ENCODE measurements at regions not wholly inside any gene's neighbourhood (a gene's known extent, or its start where the extent isn't known, plus 50 kb on each side); places are given as distances from the start of the nearest gene placed in this dataset.

GRCh38 chr16:86065711-86066110, 166.7 kb downstream of the IRF8 start:
- Histone ChIP-seq H3K79me2 (ENCODE audit: control insufficient read depth, insufficient read depth, low read length) (no peaks in the 10 kb centered on the region), H3K9ac (ENCODE audit: control insufficient read depth, insufficient read depth, low read length) (no peak overlapping the region), H4K20me1 (ENCODE audit: control insufficient read depth, insufficient read depth) (no peaks in the 10 kb centered on the region), H3K36me3 (ENCODE audit: control insufficient read depth in 2 of 2, insufficient read depth in 2 of 2, low read length in 1 of 2) (no peaks in the 10 kb centered on the region), H3K27me3 (replicated peaks in 1 of 2; ENCODE audit: control insufficient read depth in 2 of 2, insufficient read depth in 2 of 2, low read length in 1 of 2) (no peaks in the 10 kb centered on the region; a peak in 2 of 4 replicates), H3K27ac (ENCODE audit: control insufficient read depth, insufficient read depth) (no peak overlapping the region), H3K4me3 (no peak overlapping the region), H3K4me2 (ENCODE audit: control insufficient read depth, insufficient read depth) (no peak overlapping the region), H3K4me1 (ENCODE audit: control insufficient read depth, insufficient read depth, low read length) (no peaks in the 10 kb centered on the region), H2AFZ (ENCODE audit: control insufficient read depth, low read depth, low read length) (no peak overlapping the region), H3K9me3 (replicated peaks; ENCODE audit: control insufficient read depth, insufficient read depth, low read length) (no peaks in the 10 kb centered on the region)
- ChIA-PET CTCF (no interaction called here), RAD21 (ENCODE audit: unreplicated experiment) (interaction anchor here (0.7 kb wide), 1 partner anchor 327 kb away, joined by 4 read pairs; no protein-coding TSS in a partner anchor), SMC1A (ENCODE audit: uncharacterized antibody, unreplicated experiment) (interaction anchor here (1.5 kb wide), 1 partner anchor 49 kb away, joined by 4 read pairs; no protein-coding TSS in a partner anchor), POLR2A (no interaction called here)
- DNase-seq (ENCODE audit: low read depth, low spot score) (no peak), FAIRE-seq (no peak), ATAC-seq (no peak)
- in situ Hi-C loops (cut with MboI) = no loop called here
- BruUV-seq (replicated peaks) = no TSS peak
- intact Hi-C loops (cut with micrococcal nuclease; ENCODE audit: unreplicated experiment) = no loop called here
- no peak for TF ChIP-seq JUND (IDR thresholded peaks at IDR 0.05; ENCODE audit: low read depth, low read length)
- WGBS (ENCODE audit: insufficient coverage, insufficient replicate concordance, low lambda C conversion rate, missing lambda C conversion rate) = 16% methylated on average over 6 of the region's 6 CpGs

DNA sequence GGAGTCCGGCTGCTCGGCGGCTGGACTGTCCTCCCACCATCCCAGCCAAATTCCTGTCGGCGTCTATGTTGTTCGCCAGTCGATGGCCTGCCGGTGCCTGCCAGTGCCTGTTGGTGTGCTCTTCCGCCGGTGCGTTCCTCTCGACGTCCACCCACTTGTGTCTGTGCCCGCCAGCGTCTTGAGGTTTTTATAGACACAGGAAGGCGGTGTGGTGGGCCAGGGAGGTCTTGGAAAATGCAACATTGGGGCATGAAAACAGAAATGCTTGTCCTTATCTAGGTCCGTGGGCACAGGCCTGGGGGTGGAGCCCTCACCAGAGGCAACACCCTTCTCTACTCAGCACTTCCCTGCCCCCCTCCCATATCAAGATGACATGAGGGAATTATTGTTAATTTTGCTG, 167.8 kb downstream of the IRF8 start:
- POLR2A ChIA-PET = no interaction called here
- Histone ChIP-seq H3K79me2 (ENCODE audit: control insufficient read depth, insufficient read depth, low read length) (no peaks in the 10 kb centered on the region), H3K27ac (ENCODE audit: control insufficient read depth, insufficient read depth) (no peak overlapping the region), H3K27me3 (replicated peaks in 1 of 2; ENCODE audit: control insufficient read depth in 2 of 2, insufficient read depth in 2 of 2, low read length in 1 of 2) (no peaks in the 10 kb centered on the region; a peak in 1 of 4 replicates), H4K20me1 (ENCODE audit: control insufficient read depth, insufficient read depth) (no peaks in the 10 kb centered on the region), H3K9ac (ENCODE audit: control insufficient read depth, insufficient read depth, low read length) (no peak overlapping the region), H3K9me3 (replicated peaks; ENCODE audit: control insufficient read depth, insufficient read depth, low read length) (no peaks in the 10 kb centered on the region), H3K36me3 (ENCODE audit: control insufficient read depth in 2 of 2, insufficient read depth in 2 of 2, low read length in 1 of 2) (no peaks in the 10 kb centered on the region), H3K4me2 (ENCODE audit: control insufficient read depth, insufficient read depth) (no peak overlapping the region), H3K4me3 (no peak overlapping the region), H2AFZ (ENCODE audit: control insufficient read depth, low read depth, low read length) (no peak overlapping the region), H3K4me1 (ENCODE audit: control insufficient read depth, insufficient read depth, low read length) (no peaks in the 10 kb centered on the region)
- ATAC-seq (no peak), FAIRE-seq (no peak), DNase-seq (ENCODE audit: low read depth, low spot score) (no peak)
- BruUV-seq (replicated peaks) = no TSS peak
- intact Hi-C loops (cut with micrococcal nuclease; ENCODE audit: unreplicated experiment) (no loop called here), in situ Hi-C loops (cut with MboI) (no loop called here)
- CTCF ChIA-PET = no interaction called here
- WGBS (ENCODE audit: insufficient coverage, insufficient replicate concordance, low lambda C conversion rate, missing lambda C conversion rate) = 65% methylated on average over 17 of the region's 17 CpGs
- RAD21 ChIA-PET (ENCODE audit: unreplicated experiment) = no interaction called here
- SMC1A ChIA-PET (ENCODE audit: uncharacterized antibody, unreplicated experiment) = interaction anchor here (1.5 kb wide), 1 partner anchor 50 kb away, joined by 4 read pairs; no protein-coding TSS in a partner anchor
- no peak for TF ChIP-seq BCL3 (IDR thresholded peaks at IDR 0.05; ENCODE audit: borderline replicate concordance, insufficient read depth, low read depth, low read length, poor library complexity, severe bottlenecking)
- TF ChIP-seq MXI1 (IDR thresholded peaks at IDR 0.05; ENCODE audit: low read depth, low read length) = no peak
- TF ChIP-seq NRF1 (conservative IDR thresholded peaks at IDR 0.05; ENCODE audit: low read depth, low read length) = no peak
- no peak for TF ChIP-seq EZH2 (IDR thresholded peaks at IDR 0.05; ENCODE audit: borderline replicate concordance, control insufficient read depth, low read depth, low read length)
- no peak for TF ChIP-seq EGR1 (IDR thresholded peaks at IDR 0.05; ENCODE audit: borderline replicate concordance in 1 of 2, low read depth in 2 of 2, low read length in 2 of 2)
- TF ChIP-seq HDAC2 (IDR thresholded peaks at IDR 0.05) = no peak
- TF ChIP-seq ATF7 (IDR thresholded peaks at IDR 0.05; ENCODE audit: low read depth) = no peak
- TF ChIP-seq STAT1 (conservative IDR thresholded peaks at IDR 0.05) = no peak
- no peak for TF ChIP-seq SIN3A (IDR thresholded peaks at IDR 0.05; ENCODE audit: low read depth, low read length)
- TF ChIP-seq GATAD2B (conservative IDR thresholded peaks at IDR 0.05; ENCODE audit: low read depth) = no peak
- TF ChIP-seq HCFC1 (IDR thresholded peaks at IDR 0.05; ENCODE audit: low read length) = no peak
- TF ChIP-seq SRF (IDR thresholded peaks at IDR 0.05; ENCODE audit: low read depth in 2 of 2, low read length in 2 of 2) = no peak
- TF ChIP-seq PRDM15 (CRISPR knock-in tag; IDR thresholded peaks at IDR 0.05) = no peak

All from GM12878 (cell line).